NCI-H1105 treated with DMSO at 0.1 percent for 48 hours (cell line): ENCODE measurements at regions not wholly inside any gene's neighbourhood (a gene's known extent, or its start where the extent isn't known, plus 50 kb on each side); places are given as distances from the start of the nearest gene placed in this dataset.
"Not testable (repeated sequence)": the region's sequence is repeated elsewhere in the genome, so short reads cannot be mapped to it uniquely, and the experiment has no call there.

Source experiments
- DNase-seq: peaks from one replicate; lab custom pipeline; 2025; lab: John Stamatoyannopoulos, UW

- no peak for DNase-seq
Measured at GRCh38 chr6:6946206-6947155, 161.3 kb upstream of the RREB1 start.

GRCh38 chr6:6950373-6951145, 157.2 kb upstream of the RREB1 start:
- no peak for DNase-seq

DNA sequence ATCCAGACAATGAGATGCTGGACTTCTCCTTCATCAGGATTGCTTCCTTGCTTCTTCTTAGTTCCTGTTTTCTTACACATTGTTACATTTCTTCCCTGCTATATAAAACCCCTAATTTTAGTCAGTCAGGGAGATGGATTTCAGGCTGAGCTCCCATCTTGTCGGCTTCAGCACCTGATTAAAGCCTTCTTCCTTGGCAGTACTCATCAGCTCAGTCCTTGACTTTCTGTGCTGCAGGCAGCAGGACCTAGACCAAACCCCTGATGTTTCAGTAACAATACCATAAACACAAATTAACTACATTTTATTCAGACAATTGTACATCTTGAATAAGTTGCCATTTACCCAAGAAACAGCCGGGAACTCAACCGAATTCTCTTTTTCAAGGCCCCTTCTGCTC, 156.4 kb upstream of the RREB1 start:
- no peak for DNase-seq

GRCh38 chr6:6952484-6952883, 155.3 kb upstream of the RREB1 start:
- DNase-seq = no peak

GRCh38 chr6:6952927-6953326, 154.8 kb upstream of the RREB1 start:
- DNase-seq = not testable (repeated sequence)

GRCh38 chr6:6960571-6961251, 147.1 kb upstream of the RREB1 start:
- no peak for DNase-seq

GRCh38 chr6:6962086-6962485, 145.7 kb upstream of the RREB1 start:
- DNase-seq = no peak

GRCh38 chr6:6962699-6963098, 145.1 kb upstream of the RREB1 start:
- DNase-seq = no peak

- DNase-seq = not testable (repeated sequence)
Measured at GRCh38 chr6:6963390-6963789, 144.4 kb upstream of the RREB1 start.

DNA sequence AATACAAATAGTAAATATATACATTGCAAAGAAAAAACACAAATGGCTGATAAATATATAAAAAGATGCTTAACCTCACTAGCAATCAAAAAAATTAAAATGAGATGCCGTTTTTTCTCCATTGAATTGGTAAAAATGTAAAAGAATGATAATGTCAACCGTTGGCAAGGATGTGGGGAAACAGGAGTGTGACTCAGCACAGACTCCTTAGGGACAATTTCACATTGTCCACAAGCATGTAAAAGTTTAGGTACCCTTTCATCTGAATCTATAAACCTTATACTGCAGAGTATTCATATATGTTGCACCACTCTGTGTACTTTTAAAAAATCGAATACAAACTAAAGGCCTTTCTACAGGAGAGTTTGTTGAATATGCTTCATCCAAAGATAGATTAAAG, 143.1 kb upstream of the RREB1 start:
- DNase-seq = no peak

GRCh38 chr6:6966127-6966526, 141.6 kb upstream of the RREB1 start:
- DNase-seq = no peak

DNA sequence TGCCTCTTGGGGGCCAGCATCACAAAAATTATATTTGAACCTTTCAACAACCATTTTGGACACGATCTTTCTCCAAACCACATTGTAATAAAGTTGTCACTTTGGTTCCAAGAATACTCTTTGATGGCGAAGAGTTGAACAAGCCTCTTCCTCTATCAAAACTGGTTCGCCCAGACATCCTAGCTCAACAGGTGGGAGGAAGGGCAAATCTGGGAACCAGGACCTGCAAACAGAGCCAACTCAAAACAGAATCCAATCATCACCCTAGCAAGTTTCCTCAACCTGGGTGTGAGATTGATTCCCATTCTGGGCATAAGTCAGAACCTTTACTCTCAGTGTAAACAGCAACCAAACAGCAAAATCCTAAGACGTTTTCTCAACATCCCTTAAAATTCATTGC, 141.2 kb upstream of the RREB1 start:
- DNase-seq = no peak

- DNase-seq = no peak
Measured at GRCh38 chr6:6968357-6968730, 139.4 kb upstream of the RREB1 start.

DNA sequence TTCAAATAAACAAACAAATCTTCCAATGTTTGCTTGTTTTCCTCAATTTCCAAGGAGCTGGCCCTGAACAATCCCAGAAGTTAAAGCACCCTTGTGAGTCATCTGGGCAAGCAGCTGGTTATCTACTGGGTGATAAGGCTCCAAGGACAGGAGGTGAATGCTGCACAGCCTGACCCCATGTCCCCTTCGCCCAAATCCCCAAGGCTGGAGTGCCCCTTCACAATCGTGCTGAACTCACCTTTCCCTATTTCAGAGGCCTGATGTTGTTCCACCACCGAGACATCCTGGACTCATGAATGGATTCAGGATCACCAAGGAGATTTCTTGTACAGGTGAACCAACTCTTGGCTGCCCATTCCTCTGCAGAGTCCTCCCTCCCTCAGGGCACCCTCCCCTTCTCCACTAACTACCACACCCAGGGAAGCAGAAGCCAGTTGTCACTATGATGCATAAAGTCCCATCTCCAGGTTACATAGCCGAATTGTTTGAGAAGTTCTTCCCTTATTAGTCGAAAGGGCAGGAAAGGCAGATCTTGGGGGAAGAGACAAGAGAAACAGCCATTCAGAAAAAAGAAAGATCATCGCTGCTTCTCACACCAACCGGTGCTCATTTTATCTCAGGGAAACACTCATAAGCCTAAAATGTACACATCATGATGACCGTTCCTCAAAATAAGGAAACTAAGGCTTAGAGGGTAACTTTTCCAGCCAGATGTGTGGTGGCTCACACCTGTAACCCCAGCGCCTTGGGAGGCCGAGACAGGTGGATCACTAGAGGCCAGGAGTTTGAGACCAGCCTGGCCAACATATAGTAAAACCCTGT, 138.8 kb upstream of the RREB1 start:
- DNase-seq = no peak

GRCh38 chr6:6969761-6970223, 138.0 kb upstream of the RREB1 start:
- DNase-seq = no peak

GRCh38 chr6:6970851-6971250, 136.9 kb upstream of the RREB1 start:
- DNase-seq = no peak

DNA sequence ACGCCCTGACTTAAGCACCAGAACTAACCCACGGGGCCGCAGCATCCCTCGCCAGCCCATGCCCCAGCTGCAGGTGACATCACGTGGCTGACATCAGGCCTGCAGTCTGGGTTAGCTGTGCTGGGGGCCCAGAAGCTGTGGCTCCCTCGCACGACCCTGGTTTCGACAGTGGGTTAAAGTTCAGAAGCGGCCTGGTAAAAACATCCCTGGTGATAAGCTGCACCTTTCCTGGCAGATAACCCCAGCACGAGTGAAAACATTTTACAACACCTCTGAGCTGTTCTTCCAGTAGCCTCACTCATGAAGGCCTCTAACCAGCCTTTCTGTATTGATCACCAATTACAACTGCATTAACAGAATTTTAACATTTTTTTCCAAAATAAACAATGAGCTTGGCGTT, 136.4 kb upstream of the RREB1 start:
- no peak for DNase-seq

- no peak for DNase-seq
Measured at GRCh38 chr6:6972456-6972855, 135.3 kb upstream of the RREB1 start.

DNA sequence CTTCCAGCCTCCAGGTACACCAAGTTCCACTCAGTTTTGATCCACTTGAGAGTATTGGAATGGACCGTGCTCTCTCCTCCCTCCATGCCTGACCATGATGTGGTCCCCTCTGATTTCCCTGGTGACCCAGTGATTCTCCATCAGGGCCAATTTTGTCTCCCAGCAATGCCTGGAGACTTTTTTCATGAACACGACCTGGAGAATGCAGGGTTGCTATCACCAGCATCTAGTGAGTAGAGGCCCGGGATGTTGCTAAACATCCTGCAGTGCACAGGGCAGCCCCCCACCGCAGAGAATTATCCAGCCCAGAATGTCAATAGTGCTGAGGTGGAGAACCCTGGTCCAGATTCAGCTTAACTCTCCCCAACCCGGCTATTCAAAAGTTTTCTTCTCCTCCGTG, 134.0 kb upstream of the RREB1 start:
- DNase-seq = no peak

- no peak for DNase-seq
Measured at GRCh38 chr6:6975459-6976111, 132.2 kb upstream of the RREB1 start.

- DNase-seq = no peak
Measured at GRCh38 chr6:6976193-6976592, 131.6 kb upstream of the RREB1 start.
